Lower leg skin (tissue), 4 donors: ENCODE measurements at regions not wholly inside any gene's neighbourhood (a gene's known extent, or its start where the extent isn't known, plus 50 kb on each side); places are given as distances from the start of the nearest gene placed in this dataset.
A peak's percentile ranks its signal among the peaks of the same experiment; 100 is the strongest.

Experiments
- DNase-seq, 2 donors: peaks; one replicate each; pipeline ENCODE4 v3.0.0-alpha.2; 2019; ENCODE audit warnings: low spot score in 2 of 2
- H3K4me3 ChIP-seq: fragments of 200-600 bp; sonication (generic); 2 replicates; pipeline ENCODE4 v1.5.1; 2017; ENCODE audit warnings: mild to moderate bottlenecking, low read depth; ENCODE audit not compliant: poor library complexity, severe bottlenecking
- CTCF ChIP-seq, 3 donors: fragments of 450-650 bp; IDR thresholded peaks; one replicate each; pipeline ENCODE4 v1.5.1; 2016; ENCODE audit warnings: antibody characterized with exemption in 3 of 3, mild to moderate bottlenecking in 3 of 3, moderate library complexity in 2 of 3
- POLR2A ChIP-seq, 2 donors: fragments of 450-650 bp; IDR thresholded peaks; one replicate each; pipeline ENCODE4 v1.6.1; 2016 to 2017; ENCODE audit warnings: antibody characterized with exemption in 2 of 2, mild to moderate bottlenecking in 1 of 2, moderate library complexity in 1 of 2
- WGBS, 2 donors: methylation state at CpG; one replicate each; pipeline ENCODE4 v1.1.5; 2018; 5-methylcytosine and 5-hydroxymethylcytosine counted together
- intact Hi-C: fragments of 100-400 bp; cut with DNase I; formaldehyde crosslinking; loops from one replicate; pipeline ENCODE4 v1.15.0; 2023; ENCODE audit warnings: low total_unique reads

GRCh38 chr2:219701847-219702634 is 74.6 kb downstream of the SLC4A3 start:
- TF ChIP-seq CTCF (IDR thresholded peaks at IDR 0.05) (no peak), POLR2A (IDR thresholded peaks at IDR 0.05) (no peak)
- DNase-seq = peak in 1 of 2 donors; percentile 81
- intact Hi-C loops = no loop called here
- 36 to 50% methylated on average over 8 of the region's 8 CpGs for WGBS, 2 donors
- no peak overlapping the region for H3K4me3 ChIP-seq

DNA sequence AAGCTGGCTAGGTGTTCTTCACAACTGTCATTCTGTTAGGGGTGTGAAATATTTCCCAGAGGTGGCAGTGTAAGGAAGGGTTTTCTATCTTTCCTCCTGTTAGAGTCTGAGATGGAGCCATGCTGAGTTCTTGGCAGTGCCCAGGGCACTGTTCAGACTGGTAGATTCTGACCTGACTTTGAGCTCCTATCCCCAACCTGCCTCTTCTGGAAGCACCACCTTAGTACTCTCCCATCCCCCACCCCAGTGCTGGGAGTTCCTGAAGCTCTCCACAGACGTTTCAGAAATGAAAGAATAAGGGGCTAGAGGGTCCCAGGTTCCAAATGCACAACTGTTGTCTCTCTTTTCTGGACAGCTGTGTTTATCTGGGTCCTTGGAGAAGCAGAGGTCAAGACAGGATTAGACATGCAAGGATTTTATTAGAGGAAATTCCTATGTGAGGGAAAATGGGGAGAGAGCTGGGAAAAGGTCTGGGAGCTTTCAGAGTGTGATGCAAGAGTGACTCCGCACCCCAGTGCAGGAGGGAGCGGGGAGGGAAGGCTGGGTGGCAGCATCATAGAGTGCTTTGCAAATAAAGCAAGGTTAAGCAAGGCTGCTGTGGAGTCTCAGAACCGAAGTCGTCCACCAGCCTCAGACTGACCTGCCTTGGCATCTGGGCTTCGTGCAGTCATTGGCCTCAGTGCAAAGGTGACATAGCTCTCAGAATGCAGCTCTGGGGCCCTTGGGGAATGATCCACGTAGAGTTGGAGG is 75.5 kb downstream of the SLC4A3 start:
- intact Hi-C loops = no loop called here
- DNase-seq = peak in 1 of 2 donors; percentile 67
- WGBS, 2 donors = 54 to 61% methylated on average over 7 of the region's 7 CpGs
- no peak overlapping the region for H3K4me3 ChIP-seq
- TF ChIP-seq POLR2A (IDR thresholded peaks at IDR 0.05) (no peak), CTCF (IDR thresholded peaks at IDR 0.05) (no peak)

DNA sequence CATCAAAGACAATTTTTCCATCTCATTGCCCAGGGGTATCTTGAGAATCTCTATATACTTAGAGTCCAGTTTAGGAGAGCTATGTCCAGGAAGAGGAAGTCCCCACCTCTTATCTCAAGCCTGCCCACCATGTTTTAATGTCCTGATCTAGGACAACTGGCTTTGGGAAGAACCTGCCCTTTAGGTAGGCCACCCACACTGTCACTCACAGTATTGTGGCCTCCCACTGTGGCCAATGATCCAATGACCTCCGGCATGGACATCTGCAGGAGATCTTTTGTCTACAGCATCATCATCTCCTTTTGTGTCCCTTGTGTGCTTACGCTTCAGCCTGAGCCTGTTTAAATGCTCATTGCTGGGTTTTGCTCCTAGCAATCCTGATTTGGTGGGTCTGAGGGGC is 77.4 kb downstream of the SLC4A3 start:
- 81 to 85% methylated on average over 2 of the region's 2 CpGs for WGBS, 2 donors
- H3K4me3 ChIP-seq = no peak overlapping the region
- peak in 1 of 2 donors; percentile 39 for DNase-seq
- no peak for TF ChIP-seq POLR2A (IDR thresholded peaks at IDR 0.05)
- no peak for TF ChIP-seq CTCF (IDR thresholded peaks at IDR 0.05)
- intact Hi-C loops = no loop called here

DNA sequence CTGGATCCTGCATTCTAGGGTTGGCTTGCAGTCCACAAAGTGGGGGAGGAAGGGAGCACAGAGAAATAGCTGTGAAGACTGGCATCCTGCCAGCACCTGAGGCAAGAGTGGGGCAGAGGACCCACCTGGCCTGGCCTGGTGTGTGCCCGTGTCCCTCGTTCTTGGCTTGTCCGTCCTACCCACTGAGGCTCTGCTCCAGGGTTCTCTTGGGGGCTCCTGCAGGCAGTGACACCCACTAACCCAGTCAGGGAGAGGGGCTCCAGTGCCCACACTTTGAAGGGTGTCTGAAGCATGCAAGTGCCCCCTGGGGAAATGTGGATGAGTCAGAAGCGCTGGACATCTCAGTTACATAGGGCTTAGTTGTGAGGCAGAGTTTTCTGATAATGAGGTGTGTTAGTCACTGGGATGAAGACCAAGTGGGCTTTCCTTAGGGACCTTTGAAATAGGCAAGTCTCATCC is 79.4 kb downstream of the SLC4A3 start:
- peak in 1 of 2 donors; percentile 70 for DNase-seq
- H3K4me3 ChIP-seq = no peak overlapping the region
- WGBS, 2 donors = 90 to 94% methylated on average over 4 of the region's 4 CpGs
- intact Hi-C loops = no loop called here
- TF ChIP-seq POLR2A (IDR thresholded peaks at IDR 0.05) (no peak), CTCF (IDR thresholded peaks at IDR 0.05) (no peak)

GRCh38 chr2:219707496-219708285 is 80.3 kb downstream of the SLC4A3 start:
- DNase-seq = peak in 1 of 2 donors; percentile 1
- 85 to 92% methylated on average over 4 of the region's 4 CpGs for WGBS, 2 donors
- TF ChIP-seq CTCF (IDR thresholded peaks at IDR 0.05) (no peak), POLR2A (IDR thresholded peaks at IDR 0.05) (no peak)
- H3K4me3 ChIP-seq = no peak overlapping the region
- intact Hi-C loops = no loop called here
